Islet precursor cell (in vitro differentiated cells): ENCODE measurements at regions not wholly inside any gene's neighbourhood (a gene's known extent, or its start where the extent isn't known, plus 50 kb on each side); places are given as distances from the start of the nearest gene placed in this dataset.
"Not testable (repeated sequence)": the region's sequence is repeated elsewhere in the genome, so short reads cannot be mapped to it uniquely, and the experiment has no call there.

Source experiments
- DNase-seq: peaks from one replicate; pipeline ENCODE4 v3.0.0-alpha.2; 2018

DNA sequence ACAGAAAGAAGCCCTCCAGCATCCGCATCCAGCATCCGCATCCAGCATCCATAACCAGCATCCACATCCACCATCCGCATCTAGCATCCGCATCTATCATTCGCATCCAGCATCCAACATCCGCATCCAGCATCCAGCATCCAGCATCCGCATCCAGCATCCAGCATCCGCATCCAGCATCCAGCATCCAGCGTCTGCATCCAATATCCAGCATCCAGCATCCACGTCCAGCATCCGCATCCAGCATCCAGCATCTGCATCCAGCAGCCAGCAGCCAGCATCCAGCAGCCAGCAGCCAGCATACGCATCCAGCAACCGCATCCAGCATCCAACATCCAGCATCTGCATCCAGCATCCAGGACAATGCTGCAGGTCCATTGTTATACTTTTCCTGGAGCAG, 671.0 kb upstream of the C16orf82 start:
- DNase-seq, result no peak

- no peak for DNase-seq
These were observed 670.1 kb upstream of the C16orf82 start for GRCh38 chr16:26396511-26397235.

DNA sequence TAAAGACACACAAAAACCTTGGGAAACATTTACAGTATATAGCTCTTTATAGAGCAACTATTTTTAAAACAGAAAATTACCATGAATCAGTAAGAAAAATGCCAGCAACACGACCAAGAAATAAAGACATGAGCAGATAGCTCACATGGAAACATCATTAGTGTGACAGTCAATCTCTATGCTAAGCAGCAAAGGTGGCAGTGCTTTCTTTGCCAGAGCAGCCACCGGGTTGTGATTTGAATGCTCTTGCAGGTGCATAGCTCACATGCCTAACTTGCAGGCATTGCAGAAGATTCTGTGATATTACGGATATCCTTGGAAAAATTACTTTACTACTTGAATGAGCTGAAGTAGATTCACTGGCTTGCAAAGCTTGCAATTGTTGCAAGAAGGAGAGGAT, 652.9 kb upstream of the C16orf82 start:
- DNase-seq, result no peak

DNA sequence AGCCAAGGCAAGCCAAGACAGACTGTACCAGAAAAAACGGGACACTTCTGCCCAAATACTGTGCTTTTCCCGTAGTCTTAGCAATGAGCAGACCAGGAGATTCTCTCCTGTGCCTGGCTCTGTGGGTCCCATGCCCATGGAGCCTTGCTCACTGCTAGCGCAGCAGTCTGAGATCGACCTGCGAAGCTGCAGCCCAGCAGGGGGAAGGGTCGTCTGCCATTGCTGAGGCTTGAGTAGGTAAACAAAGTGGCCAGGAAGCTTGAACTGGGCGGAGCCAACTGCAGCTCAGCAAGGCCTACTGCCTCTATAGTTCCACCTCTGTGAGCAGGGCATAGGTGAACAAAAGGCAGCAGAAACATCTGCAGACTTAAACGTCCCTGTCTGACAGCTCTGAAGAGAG, 647.3 kb upstream of the C16orf82 start:
- not testable (repeated sequence) for DNase-seq

DNA sequence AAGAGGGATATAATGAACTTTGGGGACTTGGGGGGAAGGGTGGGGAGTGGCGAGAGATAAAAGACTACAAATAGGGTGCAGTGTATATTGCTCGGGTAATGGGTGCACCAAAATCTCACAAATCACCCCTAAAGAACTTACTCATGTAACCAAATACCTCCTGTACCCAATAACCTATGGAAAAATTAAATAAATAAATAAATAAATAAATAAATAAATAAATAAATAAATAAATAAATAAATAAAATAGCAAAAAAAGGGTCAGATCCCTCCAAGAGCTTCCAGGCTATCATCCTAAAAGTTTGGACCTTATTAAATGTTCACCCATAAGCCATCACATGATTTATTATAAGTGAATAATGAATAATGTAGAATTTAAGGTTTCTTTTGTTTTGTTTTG, 636.1 kb upstream of the C16orf82 start:
- no peak for DNase-seq

GRCh38 chr16:26433807-26434206, 632.9 kb upstream of the C16orf82 start:
- no peak for DNase-seq

DNA sequence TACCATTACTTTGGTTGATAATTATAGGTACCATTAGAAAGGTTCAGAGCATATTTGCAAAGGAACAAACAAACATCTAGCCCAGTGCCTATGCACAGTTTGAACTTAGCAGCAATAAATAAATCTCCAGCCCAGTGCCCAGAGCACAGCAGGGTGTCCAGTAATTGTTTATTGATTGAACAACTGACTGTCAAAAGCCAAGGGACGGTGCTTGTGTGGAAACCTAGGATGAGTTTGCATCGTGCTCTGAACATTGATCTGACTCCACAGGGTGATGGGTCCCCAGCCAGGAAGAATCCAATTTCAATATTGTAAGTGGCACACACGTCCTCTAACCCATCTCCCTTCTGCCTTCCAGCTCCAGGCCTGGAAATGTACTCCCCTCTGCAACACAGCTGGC, 625.5 kb upstream of the C16orf82 start:
- DNase-seq, result no peak

DNA sequence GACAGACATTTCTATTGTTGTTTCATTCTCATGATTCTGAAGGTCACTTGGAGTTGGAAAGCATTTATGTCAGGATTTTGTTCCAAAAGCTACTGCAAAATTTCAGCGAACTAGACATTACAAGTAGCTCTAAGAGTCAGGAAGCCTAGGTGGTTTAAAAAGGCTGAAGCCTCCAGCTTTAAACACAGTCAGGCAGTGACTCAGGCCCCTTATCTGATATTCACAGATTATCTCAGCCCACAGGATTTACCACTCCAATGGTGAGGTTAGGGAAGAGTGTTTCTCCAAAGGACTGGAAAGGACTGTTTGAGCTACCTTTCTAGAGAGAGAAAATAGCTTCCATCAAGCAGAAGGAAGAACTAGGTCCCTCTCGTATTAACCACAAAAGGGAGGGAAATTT, 624.4 kb upstream of the C16orf82 start:
- peak; percentile 73 for DNase-seq

DNA sequence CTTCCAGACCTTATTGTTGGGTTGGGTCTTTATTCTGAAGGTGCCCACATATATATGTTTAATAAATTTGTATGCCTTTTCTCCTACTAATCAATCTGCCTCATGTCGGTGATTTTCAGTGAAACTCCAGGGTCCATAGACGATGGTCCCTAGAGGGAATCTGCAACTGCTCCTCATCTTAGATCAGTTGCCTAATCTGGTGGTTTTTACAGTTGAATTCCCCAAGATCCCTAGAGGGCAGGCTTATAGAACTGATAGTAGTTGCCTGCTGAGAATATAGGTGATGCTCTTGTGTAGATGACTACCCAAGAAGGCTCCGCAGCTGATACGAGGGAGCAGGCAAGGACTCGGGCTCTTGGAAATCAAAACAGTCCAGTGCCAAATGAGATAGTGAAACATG, 619.2 kb upstream of the C16orf82 start:
- no peak for DNase-seq

DNA sequence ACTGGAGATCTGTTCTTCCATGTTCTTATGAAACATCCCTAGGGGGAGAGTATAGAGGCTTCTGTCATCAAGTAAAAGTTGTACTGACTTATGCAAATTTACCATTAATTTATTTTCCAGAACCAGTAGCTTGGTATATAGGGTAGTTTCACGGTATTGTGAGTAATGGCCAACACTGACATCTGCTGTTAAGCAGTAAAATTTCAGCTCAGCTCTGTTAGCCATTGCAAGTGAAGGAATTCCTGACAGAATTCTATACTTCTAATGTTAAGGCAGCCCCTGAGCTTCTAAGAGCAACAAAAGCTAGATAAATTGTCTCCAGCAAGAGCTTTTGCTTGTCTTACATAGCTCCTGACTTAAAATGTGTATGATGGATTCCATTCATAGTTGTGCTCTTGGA, 613.5 kb upstream of the C16orf82 start:
- DNase-seq, result no peak

- no peak for DNase-seq
These were observed 612.6 kb upstream of the C16orf82 start for GRCh38 chr16:26454102-26454501.

DNA sequence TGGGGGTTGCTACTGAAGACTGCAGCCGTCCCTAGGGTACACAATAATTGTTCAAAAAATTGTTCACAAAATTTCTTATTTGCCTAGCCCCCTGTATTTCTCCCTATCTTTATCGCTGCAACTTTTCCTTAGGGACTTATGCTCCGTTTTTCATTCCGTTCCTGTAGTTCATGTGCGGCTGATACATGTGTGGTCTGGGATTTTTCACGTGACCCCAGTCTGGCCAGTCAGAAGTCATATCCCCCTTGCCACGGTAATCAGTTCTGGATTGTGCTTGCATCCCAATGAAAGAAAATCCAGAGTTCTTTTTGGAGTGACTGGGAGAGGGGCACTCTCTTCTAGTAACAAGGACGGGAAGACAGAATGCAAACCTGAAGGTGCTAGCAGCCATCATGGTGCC, 610.7 kb upstream of the C16orf82 start:
- DNase-seq, result no peak

DNA sequence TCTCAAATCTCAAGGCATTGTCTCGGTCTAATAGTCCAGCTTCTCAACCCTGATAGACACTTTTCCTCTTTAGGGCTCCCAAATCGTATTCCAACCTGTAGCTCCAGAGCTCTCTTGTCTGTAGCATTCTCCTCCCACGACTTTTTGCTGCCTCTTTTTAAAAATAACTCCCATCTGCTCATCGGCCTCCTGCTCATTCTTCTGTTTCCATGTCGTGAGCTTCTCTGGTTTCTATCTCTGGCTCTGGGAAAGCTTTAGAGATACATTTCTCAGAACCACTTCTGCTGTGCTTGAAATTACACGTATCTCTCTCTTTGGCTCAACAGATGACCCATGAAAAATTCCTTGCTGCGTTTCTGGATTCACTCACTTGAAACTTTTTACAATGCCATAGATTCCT, 609.6 kb upstream of the C16orf82 start:
- no peak for DNase-seq

- no peak for DNase-seq
These were observed 608.8 kb upstream of the C16orf82 start for GRCh38 chr16:26457882-26458281.

- DNase-seq, result peak; percentile 88
These were observed 602.0 kb upstream of the C16orf82 start for GRCh38 chr16:26464576-26465266.

DNA sequence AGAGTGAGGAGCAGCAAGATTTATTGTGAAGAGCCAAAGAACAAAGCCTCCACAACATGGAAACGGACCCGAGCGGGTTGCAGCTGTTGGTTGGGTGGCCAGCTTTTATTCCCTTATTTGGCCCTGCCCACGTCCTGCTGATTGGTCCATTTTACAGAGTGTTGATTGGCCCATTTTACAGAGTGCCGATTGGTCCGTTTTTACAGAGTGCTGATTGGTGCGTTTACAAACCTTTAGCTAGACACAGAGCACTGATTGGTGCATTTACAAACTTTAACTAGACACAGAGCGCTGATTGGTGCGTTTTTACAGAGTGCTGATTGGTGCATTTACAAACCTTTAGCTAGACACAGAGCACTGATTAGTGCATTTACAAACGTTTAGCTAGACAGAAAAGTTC, 592.3 kb upstream of the C16orf82 start:
- DNase-seq, result not testable (repeated sequence)

DNA sequence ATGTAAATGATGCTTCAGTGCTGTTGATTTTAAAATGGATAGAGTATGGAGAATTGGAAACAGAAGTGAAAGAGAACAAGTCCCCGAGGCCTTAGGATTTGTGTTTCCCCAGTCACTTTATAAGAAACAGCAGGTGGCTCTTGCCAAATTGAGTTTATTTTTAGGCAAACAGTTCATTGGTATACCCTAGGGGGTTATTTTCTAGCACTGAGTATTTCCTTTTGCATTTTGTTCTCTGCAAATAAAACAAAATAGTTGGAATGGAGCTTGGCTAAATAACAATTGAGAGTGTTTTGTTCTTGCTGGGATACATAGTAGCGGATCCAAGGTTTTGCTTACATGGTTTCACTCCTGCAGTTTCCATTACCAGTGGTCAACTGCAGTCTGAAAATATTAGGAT, 591.1 kb upstream of the C16orf82 start:
- no peak for DNase-seq

GRCh38 chr16:26491101-26491670, 575.5 kb upstream of the C16orf82 start:
- DNase-seq, result peak; percentile 15

- DNase-seq, result peak; percentile 12
These were observed 574.8 kb upstream of the C16orf82 start for GRCh38 chr16:26491962-26492361.

DNA sequence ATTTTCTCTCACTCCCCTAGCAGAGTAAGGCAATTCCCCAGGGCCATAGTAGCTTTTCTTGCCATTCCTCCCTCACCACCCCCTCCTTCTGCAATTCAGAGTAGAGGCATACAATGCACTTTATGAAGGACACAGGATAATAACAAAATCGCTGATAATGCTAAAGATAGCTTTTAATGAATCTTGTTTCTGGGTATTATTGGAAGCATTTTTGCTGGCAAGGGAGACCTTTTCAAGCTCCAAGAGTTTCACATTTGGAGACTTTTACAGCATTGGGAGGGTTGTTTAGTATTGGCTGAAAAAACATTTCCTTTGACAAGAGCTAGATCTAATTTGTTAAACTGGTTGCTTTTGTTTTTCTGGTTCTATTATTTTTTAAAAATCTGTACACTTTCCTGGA, 573.0 kb upstream of the C16orf82 start:
- DNase-seq, result no peak

DNA sequence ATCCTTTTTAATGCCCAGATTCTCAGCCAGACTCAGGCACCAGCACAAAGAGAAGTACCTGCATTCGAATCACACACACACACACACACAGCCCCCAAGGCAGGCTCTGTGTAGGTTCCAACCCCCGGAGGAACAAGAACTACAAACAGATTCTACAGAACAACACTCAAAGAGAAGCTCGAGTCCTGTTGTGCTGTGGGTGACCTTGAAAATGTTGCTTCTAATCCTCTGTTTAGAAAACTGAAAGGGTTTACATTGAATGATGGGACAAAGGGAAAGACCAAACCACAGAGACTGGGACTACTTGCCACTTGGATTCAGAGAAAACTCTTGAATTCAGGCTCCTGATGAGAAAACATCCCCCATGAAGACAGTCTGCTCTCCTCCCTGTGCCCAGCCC, 568.8 kb upstream of the C16orf82 start:
- peak; percentile 27 for DNase-seq

GRCh38 chr16:26500326-26500725, 566.4 kb upstream of the C16orf82 start:
- DNase-seq, result peak; percentile 10

- DNase-seq, result no peak
These were observed 561.2 kb upstream of the C16orf82 start for GRCh38 chr16:26505496-26505895.

- not testable (repeated sequence) for DNase-seq
These were observed 557.8 kb upstream of the C16orf82 start for GRCh38 chr16:26508946-26509345.
